Tibial nerve (tissue), 4 donors: ENCODE measurements at regions not wholly inside any gene's neighbourhood (a gene's known extent, or its start where the extent isn't known, plus 50 kb on each side); places are given as distances from the start of the nearest gene placed in this dataset.

Source experiments
- EP300 ChIP-seq, 2 donors: sonication (generic); formaldehyde crosslinking; IDR thresholded peaks; one replicate each; pipeline ENCODE4 v1.6.1; 2017; ENCODE audit warnings: antibody characterized with exemption in 2 of 2, mild to moderate bottlenecking in 1 of 2
- POLR2A ChIP-seq, 2 donors: fragments of 450-650 bp; IDR thresholded peaks; one replicate each; pipeline ENCODE4 v1.6.1; 2017; ENCODE audit warnings: antibody characterized with exemption in 2 of 2, mild to moderate bottlenecking in 2 of 2, moderate library complexity in 2 of 2
- TF ChIP-seq, protein P1 (sequence below), 5 experiments: fragments of 200-600 bp in 3 of 5; fragments of 450-650 bp in 2 of 5; sonication (generic) in 3 of 5; IDR thresholded peaks; one replicate each; pipeline ENCODE4 v1.5.1; 2016 to 2019; ENCODE audit warnings: antibody characterized with exemption in 5 of 5, mild to moderate bottlenecking in 3 of 5, moderate library complexity in 2 of 5

DNA sequence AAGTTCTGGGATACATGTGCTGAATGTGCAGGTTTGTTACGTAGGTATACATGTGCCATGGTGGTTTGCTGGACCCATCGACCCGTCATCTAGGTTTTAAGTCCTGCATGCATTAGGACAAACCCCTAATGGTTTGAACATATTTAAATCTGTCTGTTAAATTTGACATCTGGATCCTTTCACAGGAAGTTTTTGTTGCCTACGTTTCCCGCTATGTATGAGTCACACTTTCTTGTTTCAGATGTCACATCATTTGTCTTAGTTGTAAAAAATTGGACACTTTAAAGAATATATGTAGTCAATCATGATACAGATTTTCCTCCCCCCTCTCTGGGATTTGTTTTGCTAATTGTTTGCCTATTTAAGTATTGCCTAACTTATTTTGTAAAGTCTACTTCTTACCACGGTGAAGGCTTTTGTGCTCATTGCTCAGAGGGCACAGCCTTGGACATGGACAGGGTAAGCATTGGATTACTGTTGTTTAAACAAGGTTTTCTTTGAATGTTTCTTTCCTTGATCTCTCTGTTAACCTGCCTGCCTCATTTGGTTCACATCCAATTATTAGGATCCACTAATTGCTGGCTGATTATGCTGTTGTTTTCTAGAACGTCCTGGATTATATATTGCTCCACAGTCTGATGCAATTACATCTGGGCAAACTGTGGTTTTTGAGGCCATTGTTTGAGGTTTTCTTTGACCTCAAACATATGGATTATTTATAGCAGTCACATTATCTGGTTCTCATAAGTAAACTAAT lies 1441.4 kb downstream of the AACS start:
- TF ChIP-seq, protein P1, sequence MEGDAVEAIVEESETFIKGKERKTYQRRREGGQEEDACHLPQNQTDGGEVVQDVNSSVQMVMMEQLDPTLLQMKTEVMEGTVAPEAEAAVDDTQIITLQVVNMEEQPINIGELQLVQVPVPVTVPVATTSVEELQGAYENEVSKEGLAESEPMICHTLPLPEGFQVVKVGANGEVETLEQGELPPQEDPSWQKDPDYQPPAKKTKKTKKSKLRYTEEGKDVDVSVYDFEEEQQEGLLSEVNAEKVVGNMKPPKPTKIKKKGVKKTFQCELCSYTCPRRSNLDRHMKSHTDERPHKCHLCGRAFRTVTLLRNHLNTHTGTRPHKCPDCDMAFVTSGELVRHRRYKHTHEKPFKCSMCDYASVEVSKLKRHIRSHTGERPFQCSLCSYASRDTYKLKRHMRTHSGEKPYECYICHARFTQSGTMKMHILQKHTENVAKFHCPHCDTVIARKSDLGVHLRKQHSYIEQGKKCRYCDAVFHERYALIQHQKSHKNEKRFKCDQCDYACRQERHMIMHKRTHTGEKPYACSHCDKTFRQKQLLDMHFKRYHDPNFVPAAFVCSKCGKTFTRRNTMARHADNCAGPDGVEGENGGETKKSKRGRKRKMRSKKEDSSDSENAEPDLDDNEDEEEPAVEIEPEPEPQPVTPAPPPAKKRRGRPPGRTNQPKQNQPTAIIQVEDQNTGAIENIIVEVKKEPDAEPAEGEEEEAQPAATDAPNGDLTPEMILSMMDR (IDR thresholded peaks at IDR 0.05): no peak
- no peak for TF ChIP-seq EP300 (IDR thresholded peaks at IDR 0.05)
- no peak for TF ChIP-seq POLR2A (IDR thresholded peaks at IDR 0.05)
